ENCODE measurements at regions not wholly inside any gene's neighbourhood (a gene's known extent, or its start where the extent isn't known, plus 50 kb on each side); places are given as distances from the start of the nearest gene placed in this dataset.
A peak's percentile ranks its signal among the peaks of the same experiment; 100 is the strongest.

DNA sequence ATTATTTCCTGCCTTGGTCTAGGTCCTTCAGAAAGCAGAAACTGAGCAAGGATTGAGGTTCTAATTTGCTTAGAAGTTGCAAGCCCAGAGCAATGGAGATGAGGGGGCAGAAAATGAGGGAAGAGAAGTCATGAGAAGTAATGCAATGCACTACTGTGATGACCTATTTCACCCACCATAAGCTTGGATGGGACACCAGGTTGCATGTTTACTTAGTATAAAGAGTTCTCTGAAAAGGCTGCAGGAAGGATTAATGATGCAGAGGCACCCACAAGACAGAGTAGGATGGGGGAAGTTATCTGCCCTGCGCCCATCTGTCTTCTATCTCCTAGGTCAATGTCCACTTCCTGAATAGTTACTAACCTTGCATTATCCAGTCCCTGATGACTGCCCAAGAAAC, 84.8 kb upstream of the SNRK start:
- no peak overlapping the region for H3K4me3 ChIP-seq
- no peak overlapping the region for H3K27ac ChIP-seq
- WGBS, 2 donors = 61 to 76% methylated on average over 1 of the region's 1 CpG
- peaks cover 0 to 12% (median 7%) of the 10 kb centered on the region in 3 donors for H3K4me1 ChIP-seq
- no peaks in the 10 kb centered on the region for H3K9me3 ChIP-seq
- ATAC-seq = no peak
- TF ChIP-seq, protein P1, sequence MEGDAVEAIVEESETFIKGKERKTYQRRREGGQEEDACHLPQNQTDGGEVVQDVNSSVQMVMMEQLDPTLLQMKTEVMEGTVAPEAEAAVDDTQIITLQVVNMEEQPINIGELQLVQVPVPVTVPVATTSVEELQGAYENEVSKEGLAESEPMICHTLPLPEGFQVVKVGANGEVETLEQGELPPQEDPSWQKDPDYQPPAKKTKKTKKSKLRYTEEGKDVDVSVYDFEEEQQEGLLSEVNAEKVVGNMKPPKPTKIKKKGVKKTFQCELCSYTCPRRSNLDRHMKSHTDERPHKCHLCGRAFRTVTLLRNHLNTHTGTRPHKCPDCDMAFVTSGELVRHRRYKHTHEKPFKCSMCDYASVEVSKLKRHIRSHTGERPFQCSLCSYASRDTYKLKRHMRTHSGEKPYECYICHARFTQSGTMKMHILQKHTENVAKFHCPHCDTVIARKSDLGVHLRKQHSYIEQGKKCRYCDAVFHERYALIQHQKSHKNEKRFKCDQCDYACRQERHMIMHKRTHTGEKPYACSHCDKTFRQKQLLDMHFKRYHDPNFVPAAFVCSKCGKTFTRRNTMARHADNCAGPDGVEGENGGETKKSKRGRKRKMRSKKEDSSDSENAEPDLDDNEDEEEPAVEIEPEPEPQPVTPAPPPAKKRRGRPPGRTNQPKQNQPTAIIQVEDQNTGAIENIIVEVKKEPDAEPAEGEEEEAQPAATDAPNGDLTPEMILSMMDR (IDR thresholded peaks at IDR 0.05) = no peak
- intact Hi-C loops (cut with DNase I) = no loop called here
- no peak for FAIRE-seq
- no peak for DNase-seq
- no peaks in the 10 kb centered on the region for H3K36me3 ChIP-seq
- no peaks in the 10 kb centered on the region for H3K27me3 ChIP-seq

DNA sequence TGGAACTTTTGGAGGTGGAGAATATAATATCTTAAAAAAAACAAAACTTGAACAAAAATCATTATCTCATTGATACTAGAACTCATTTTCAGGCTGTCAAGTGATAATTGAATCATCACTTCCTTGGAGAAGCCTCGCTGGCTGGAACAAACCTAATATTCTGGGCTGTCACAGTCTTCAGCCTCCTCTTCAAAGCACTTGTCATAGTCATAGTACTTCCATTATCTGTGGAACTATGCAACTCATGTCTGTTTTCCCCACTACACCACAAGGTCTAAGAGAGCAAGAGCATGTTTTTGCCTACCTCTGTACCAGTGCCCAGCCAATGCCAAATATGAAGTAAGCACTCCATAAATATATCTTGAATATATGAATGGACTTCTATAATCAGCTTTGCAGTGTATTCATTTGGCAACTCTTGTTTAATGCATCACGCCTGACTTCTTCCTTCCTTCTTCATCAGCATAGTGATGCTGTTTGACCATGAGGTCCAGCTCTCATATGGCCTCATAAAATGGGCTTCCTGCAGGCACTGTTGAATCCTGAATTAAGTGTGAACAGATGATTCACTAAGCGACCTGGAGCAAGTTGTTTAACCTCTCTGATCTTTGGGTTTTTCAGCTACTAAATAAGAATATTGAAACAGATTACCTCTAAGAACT, 86.6 kb upstream of the SNRK start:
- FAIRE-seq (no peak), ATAC-seq (no peak), DNase-seq (no peak)
- intact Hi-C loops (cut with DNase I) = no loop called here
- Histone ChIP-seq H3K4me1 (peaks cover 4 to 16% (median 8%) of the 10 kb centered on the region in 3 donors), H3K9me3 (no peaks in the 10 kb centered on the region), H3K27ac (no peak overlapping the region), H3K36me3 (no peaks in the 10 kb centered on the region), H3K27me3 (no peaks in the 10 kb centered on the region), H3K4me3 (no peak overlapping the region)
- 92 to 98% methylated on average over 3 of the region's 3 CpGs for WGBS, 2 donors
- TF ChIP-seq, protein P1 (IDR thresholded peaks at IDR 0.05) = no peak

DNA sequence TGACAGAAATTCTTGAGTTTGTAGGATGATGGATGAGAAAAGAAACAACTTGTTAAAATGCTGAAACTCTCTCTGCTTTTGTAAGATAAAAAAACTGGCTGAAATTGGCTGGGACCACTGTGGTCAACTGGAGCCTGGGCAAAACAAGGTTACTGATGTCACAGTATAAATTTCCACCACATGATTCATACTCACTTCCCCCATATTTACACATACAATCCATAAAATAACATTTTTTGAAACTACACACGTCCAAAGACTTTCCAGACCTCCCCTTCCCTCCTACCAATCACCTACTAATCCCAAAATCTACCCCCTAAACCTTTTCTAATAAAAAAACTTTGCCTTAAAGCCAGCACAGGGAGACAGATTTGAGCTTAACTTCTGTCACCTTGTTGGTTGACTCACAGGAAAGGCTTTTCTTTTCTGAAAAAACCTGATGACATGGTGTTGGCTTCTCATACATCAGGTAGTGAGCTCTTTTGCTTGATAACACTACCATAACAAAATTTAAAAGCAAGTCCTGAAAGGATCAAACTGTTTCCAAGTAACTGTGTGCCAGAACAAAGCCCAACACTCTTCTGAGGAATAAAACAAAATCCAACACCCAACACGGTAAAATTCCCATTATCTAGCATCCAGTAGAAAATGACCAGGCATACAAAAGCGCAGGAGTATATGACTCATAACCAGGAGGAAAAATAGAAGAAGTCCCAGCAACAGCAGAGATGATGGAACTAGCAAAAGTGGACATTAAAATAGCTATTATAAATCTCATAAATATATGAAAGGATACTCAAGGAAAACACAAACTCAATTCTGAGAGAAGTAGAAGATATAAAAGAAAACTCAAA, 87.3 kb upstream of the SNRK start:
- intact Hi-C loops (cut with DNase I) = no loop called here
- no peak for FAIRE-seq
- no peaks in the 10 kb centered on the region for H3K9me3 ChIP-seq

DNA sequence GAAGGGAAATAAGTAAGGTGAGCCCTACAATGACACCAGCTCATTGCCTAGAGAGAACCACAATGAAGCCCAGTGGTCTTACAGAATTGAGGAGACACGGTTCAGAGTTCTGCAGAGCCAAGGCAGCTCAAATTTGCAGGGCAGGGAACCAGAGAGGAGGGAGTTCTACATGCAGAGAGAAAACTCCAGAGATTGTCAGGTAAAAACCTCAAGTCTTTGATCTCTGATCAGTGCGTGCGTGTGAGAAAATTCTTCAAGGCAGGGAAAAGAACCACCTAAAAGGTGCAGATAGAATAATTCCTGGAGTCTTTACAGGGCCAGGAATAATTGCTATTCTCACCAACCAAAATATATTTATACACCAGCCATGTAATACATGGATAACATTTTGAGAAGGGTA, 88.0 kb upstream of the SNRK start:
- H3K36me3 ChIP-seq = no peaks in the 10 kb centered on the region
- H3K9me3 ChIP-seq = no peaks in the 10 kb centered on the region
- FAIRE-seq (no peak), DNase-seq (no peak), ATAC-seq (no peak)
- no peak overlapping the region for H3K4me3 ChIP-seq
- TF ChIP-seq, protein P1 (IDR thresholded peaks at IDR 0.05) = no peak
- H3K27me3 ChIP-seq = no peaks in the 10 kb centered on the region
- 92 to 96% methylated on average over 3 of the region's 3 CpGs for WGBS, 2 donors
- intact Hi-C loops (cut with DNase I) = no loop called here
- H3K4me1 ChIP-seq = peaks cover 9 to 25% (median 16%) of the 10 kb centered on the region in 3 donors
- no peak overlapping the region for H3K27ac ChIP-seq

More for the DNA sequence above, 87.3 kb upstream of the SNRK start:
- no peaks in the 10 kb centered on the region for H3K27me3 ChIP-seq
- ATAC-seq (no peak), DNase-seq (no peak)
- 92 to 99% methylated on average over 3 of the region's 3 CpGs for WGBS, 2 donors
- H3K4me1 ChIP-seq = peaks cover 9 to 23% (median 15%) of the 10 kb centered on the region in 3 donors
- no peak overlapping the region for H3K27ac ChIP-seq
- H3K4me3 ChIP-seq = no peak overlapping the region
- no peaks in the 10 kb centered on the region for H3K36me3 ChIP-seq
- TF ChIP-seq, protein P1 (IDR thresholded peaks at IDR 0.05) = no peak

DNA sequence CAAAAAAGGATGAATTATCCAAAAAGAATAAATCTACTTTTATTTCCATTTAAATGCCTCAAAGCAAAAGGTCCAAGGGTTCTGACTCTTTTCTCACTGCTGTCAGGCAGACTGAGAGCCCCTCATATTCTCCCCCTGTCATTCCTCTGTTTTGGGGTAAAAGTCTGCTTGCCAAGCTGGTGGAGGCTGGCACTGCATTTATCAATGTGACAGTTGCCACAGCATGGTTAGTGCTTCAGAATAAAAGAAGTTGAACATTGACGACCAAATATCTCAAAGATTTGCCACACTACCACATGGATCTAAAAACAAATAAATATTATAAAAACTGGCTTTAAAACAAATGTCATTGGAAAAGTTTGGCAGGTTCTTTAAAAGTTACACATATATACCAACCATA, 89.2 kb upstream of the SNRK start:
- 17 to 29% methylated on average over 1 of the region's 1 CpG for WGBS, 2 donors
- no peaks in the 10 kb centered on the region for H3K36me3 ChIP-seq
- TF ChIP-seq, protein P1 (IDR thresholded peaks at IDR 0.05) = no peak
- no peaks in the 10 kb centered on the region for H3K27me3 ChIP-seq
- H3K9me3 ChIP-seq = no peaks in the 10 kb centered on the region
- no peak for ATAC-seq
- peak overlapping the region in 2 of 4 donors; percentile 5 to 43 for H3K27ac ChIP-seq
- FAIRE-seq = no peak
- peaks cover 9 to 25% (median 16%) of the 10 kb centered on the region in 3 donors for H3K4me1 ChIP-seq
- intact Hi-C loops (cut with DNase I) = no loop called here
- no peak overlapping the region for H3K4me3 ChIP-seq
- DNase-seq = no peak

All from pancreas (tissue), 10 donors.